GM18870 (cell line): ENCODE measurements at regions not wholly inside any gene's neighbourhood (a gene's known extent, or its start where the extent isn't known, plus 50 kb on each side); places are given as distances from the start of the nearest gene placed in this dataset.
"Not testable (repeated sequence)": the region's sequence is repeated elsewhere in the genome, so short reads cannot be mapped to it uniquely, and the experiment has no call there.

ENCODE experiments used
- ATAC-seq: cut with Tn5 transposase; IDR thresholded peaks from one replicate; pipeline ENCODE4 v1.9.1; 2021; ENCODE audit warnings: moderate library complexity; ENCODE audit not compliant: unreplicated experiment

GRCh38 chr14:43591776-43592175 lies 915.3 kb downstream of the FSCB start:
- ATAC-seq, result no peak

DNA sequence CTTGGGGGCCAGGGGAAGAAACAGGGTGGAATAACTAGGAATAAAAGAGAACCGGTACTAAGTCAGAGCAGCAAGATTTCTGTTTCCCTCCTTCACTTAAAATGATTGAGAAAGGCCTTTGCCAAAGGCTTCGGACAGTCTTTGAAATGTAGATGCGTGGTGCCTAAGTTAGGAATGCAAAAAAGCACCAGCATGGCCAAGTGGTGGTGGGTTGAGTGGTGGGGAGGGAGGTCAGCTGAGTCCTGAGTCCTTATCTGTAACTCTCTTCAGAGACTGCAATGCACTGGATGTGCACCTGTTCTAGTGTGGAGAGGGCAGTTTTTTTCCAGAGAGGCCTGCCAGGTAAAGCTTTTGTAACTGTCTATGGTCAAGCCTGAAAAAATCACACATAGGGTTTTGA lies 919.9 kb downstream of the FSCB start:
- ATAC-seq, result no peak

- ATAC-seq, result no peak
Observed at GRCh38 chr14:43579671-43580070, 927.4 kb downstream of the FSCB start.

- ATAC-seq, result no peak
Observed at GRCh38 chr14:43568022-43568421, 939.1 kb downstream of the FSCB start.

GRCh38 chr14:43548368-43548767 lies 958.7 kb downstream of the FSCB start:
- ATAC-seq, result no peak

GRCh38 chr14:43547596-43547995 lies 959.5 kb downstream of the FSCB start:
- not testable (repeated sequence) for ATAC-seq

DNA sequence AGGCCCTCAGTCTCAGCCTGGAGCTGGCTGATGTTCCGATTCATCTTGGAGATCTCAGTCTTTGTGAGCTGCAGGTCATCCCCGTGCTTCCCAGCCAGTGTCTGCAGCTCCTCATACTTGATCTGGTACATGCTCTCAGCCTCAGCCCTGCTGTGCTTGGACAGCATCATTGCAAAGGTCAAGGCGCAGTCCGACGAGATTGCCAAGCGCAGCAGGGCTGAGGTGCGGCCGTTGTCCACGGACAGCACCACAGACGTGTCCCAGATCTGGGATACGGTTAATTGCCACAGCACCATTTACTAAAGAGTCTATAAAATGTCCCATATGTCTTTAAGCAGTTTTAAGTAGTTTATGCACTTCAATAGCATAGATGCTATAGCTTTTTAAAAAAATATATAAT lies 965.7 kb downstream of the FSCB start:
- no peak for ATAC-seq

- no peak for ATAC-seq
Observed at GRCh38 chr14:43540948-43541347, 966.1 kb downstream of the FSCB start.

DNA sequence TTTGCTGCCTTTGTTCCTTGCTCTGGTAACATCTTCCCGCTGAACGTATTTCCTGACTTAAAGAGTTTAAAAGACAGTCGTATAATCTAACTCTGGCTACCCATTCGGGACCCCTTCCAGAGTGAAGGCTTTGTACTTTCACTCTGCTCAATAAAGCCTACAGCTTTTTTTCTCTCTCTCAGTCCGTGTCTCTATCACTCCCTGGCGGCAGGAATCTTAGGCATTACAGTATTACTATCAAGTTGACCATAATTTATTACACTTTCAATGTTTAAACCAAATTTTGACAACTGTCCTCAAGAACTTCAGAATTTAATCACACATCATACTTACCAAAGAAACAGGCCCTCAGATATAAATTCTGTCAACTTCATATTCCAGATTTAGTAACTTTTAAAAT lies 967.9 kb downstream of the FSCB start:
- no peak for ATAC-seq

- no peak for ATAC-seq
Observed at GRCh38 chr14:43535231-43535838, 971.7 kb downstream of the FSCB start.

- ATAC-seq, result no peak
Observed at GRCh38 chr14:43532825-43533416, 974.2 kb downstream of the FSCB start.

DNA sequence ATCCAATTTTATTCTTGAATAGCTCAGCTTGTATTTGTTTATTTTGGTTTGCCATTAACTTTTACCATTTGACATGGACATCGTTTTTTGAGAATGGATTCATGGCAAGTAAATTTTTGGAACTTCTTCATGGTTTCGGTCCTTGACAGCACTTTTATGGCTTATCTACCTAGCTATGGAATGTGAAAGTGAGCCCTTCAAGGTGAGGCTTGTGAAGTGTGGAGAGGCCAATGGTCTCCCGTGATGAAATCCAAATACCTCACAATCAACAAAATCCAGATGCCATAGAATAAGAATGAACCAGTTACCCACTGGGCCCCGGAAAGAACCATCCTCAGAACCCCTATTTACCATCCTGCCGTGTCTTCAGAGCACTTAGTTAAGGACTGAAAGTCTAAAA lies 978.8 kb downstream of the FSCB start:
- ATAC-seq, result no peak

GRCh38 chr14:43525658-43526057 lies 981.4 kb downstream of the FSCB start:
- no peak for ATAC-seq

DNA sequence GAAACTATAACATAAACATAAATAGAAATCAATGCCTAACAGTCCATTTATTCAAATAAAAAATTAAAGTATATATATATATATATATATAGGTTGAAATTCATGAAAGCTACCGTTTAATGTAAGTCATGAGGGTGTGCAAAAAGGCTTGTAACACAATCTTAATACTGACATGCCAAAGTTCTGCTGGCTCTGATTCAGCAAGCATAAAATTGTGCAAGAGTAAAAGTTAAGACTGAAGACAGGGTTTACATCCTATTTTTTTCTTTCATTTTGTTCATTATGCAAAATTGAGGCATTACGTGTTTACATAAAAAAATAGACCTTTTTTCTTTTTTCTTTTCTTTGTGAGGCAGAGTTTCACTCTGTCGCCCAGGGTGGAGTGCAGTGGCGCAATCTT lies 984.2 kb downstream of the FSCB start:
- no peak for ATAC-seq

DNA sequence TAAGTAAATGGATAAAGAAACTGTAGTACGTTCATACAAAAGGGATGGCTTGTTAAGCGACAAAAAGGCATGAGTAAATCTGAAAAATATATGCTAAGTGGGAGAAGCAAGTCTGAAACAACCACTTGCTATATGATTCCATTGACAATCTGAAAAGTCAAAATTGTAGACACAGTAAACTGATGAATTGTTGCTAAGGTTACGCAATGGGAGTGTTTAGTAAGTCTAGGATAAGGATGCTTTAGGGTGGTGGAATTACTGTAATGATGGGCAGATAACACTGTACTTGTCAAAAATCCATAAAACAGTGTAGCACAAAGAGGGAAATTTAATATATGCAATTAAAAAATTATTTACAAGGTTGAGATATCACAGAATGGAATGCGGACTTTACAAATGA lies 984.9 kb downstream of the FSCB start:
- no peak for ATAC-seq

DNA sequence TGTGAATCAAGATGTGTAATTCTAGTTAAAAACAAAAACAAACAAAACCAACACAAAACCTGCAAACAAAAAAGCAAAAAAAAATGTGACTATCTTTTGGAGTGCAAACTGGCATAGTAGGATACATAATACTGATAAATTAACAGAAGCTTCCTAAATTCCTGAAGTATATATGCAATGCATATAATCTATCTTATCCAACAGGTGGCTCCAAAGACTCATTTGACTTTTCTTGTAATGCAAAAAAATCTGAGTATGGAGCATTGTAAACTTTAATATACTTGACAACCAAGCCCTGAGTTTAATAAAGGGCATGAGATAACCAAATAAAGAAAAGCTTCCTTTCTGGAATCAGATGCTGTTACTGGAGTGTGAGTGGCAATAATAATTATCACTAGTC lies 1003.6 kb downstream of the FSCB start:
- no peak for ATAC-seq

DNA sequence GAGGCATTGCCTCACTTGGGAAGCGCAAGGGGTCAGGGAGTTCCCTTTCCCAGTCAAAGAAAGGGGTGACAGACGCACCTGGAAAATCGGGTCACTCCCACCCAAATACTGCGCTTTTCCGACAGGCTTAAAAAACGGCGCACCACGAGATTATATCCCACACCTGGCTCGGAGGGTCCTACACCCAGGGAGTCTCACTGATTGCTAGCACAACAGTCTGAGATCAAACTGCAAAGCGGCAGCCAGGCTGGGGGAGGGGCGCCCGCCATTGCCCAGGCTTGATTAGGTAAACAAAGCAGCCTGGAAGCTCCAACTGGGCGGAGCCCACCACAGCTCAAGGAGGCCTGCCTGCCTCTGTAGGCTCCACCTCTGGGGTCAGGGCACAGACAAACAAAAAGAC lies 1014.7 kb downstream of the FSCB start:
- ATAC-seq, result not testable (repeated sequence)

DNA sequence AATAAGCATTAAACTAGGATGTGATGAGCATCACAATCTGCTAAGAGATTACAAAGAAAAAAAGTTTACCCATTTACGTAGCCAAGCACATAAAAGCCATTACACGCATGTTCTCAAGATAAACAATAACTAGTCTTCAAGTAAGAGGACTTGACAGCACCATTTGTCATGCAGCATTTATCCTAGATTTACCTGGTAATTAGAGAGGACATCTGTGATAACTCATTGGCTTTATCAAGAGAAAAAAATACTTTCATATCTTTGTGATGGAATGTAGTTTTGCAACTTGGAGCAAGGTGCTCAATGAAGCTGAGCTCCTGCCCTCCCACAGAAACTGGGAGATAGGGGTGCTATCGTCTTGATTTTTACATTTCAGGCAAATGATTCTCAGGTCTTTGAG lies 1023.7 kb downstream of the FSCB start:
- no peak for ATAC-seq

- ATAC-seq, result no peak
Observed at GRCh38 chr14:43481864-43482263, 1025.2 kb downstream of the FSCB start.

DNA sequence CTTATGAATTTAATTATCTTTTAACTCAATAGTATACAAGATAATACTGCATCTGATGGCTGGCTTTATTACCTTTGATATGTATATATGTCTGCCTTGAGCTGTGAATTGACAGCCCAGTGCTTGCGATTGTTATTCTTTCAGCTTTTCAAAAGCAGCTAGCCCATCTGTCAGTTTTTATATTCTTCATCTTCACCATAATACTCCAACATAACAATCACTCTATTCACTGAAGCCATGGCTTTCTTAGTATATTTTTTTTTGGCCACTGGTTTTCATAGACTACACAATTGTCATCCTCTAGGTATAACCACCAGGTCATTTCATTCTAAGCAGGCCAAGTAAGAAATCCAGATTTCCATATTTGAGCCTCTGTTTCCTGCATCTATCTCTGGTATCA lies 1026.1 kb downstream of the FSCB start:
- no peak for ATAC-seq

GRCh38 chr14:43479596-43480195 lies 1027.4 kb downstream of the FSCB start:
- no peak for ATAC-seq

DNA sequence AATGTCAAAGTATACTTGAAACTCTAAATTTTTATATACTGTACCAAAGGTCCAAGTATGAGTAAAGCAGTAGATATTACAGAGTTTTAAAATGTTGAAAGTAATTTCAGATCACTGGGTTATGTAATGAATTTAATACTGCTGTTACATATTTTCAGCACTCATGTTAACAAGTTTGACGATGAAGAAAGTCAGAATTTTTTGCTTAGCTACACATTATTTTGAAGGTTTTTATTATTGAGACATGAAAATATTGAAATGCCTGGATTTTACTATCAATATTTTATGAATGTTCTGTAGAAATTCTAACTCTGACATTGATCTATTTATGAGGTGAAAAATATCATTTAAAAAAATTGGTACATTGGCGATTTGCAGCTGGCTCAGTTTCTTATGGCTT lies 1030.3 kb downstream of the FSCB start:
- no peak for ATAC-seq

DNA sequence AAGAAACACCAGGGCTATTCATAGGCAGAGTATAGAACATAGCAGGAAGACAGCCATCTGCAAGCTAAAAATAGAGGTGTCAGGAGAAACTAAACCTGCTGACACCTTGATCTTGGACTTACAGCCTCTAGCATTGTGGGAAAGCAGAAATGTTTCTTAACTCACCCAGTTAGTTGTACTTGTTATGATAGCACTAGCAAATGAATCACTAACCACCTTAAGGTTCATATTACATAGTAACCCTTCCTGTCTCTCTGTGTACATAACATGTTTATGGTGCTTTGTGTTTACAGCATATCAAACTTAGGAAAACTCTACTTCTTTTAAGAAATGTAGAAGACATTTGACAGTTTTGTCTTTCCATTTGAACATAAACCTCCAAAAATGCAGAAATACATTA lies 1031.3 kb downstream of the FSCB start:
- ATAC-seq, result no peak
